ENCODE measurements at regions not wholly inside any gene's neighbourhood (a gene's known extent, or its start where the extent isn't known, plus 50 kb on each side); places are given as distances from the start of the nearest gene placed in this dataset.

DNA sequence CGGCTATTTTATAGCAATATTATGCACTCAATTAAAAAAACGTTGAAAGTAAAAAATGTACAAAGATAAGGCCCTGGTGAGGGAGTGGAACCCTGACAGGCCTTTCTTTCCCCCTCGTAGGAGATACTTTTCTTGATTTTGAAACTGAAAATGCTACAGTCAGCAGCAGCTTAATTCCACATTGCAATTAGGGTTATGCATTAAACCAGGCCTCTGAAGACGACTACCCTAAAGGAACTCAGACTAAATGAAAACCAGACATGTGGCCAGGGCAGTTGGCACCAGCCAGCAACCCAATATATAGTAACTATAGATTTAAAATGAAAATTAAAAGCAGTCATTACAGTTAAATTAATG is 463.2 kb upstream of the MAF start:
- WGBS, 2 donors = 29 to 47% methylated on average over 4 of the region's 4 CpGs
- ATAC-seq (no peak), DNase-seq (no peak)
- H3K9me3 ChIP-seq = no peaks in the 10 kb centered on the region
- TF ChIP-seq POLR2A (IDR thresholded peaks at IDR 0.05) = no peak
- TF ChIP-seq, protein P1, sequence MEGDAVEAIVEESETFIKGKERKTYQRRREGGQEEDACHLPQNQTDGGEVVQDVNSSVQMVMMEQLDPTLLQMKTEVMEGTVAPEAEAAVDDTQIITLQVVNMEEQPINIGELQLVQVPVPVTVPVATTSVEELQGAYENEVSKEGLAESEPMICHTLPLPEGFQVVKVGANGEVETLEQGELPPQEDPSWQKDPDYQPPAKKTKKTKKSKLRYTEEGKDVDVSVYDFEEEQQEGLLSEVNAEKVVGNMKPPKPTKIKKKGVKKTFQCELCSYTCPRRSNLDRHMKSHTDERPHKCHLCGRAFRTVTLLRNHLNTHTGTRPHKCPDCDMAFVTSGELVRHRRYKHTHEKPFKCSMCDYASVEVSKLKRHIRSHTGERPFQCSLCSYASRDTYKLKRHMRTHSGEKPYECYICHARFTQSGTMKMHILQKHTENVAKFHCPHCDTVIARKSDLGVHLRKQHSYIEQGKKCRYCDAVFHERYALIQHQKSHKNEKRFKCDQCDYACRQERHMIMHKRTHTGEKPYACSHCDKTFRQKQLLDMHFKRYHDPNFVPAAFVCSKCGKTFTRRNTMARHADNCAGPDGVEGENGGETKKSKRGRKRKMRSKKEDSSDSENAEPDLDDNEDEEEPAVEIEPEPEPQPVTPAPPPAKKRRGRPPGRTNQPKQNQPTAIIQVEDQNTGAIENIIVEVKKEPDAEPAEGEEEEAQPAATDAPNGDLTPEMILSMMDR (IDR thresholded peaks at IDR 0.05) = no peak
- intact Hi-C loops (cut with DNase I) = no loop called here
- no peaks in the 10 kb centered on the region for H3K4me1 ChIP-seq
- no peaks in the 10 kb centered on the region for H3K36me3 ChIP-seq (replicated peaks in 1 of 2; ENCODE audit: insufficient read depth in 1 of 2, low read depth in 2 of 2)
- no peak overlapping the region for H3K4me3 ChIP-seq
- no peak overlapping the region for H3K27ac ChIP-seq
- H3K27me3 ChIP-seq = no peaks in the 10 kb centered on the region

DNA sequence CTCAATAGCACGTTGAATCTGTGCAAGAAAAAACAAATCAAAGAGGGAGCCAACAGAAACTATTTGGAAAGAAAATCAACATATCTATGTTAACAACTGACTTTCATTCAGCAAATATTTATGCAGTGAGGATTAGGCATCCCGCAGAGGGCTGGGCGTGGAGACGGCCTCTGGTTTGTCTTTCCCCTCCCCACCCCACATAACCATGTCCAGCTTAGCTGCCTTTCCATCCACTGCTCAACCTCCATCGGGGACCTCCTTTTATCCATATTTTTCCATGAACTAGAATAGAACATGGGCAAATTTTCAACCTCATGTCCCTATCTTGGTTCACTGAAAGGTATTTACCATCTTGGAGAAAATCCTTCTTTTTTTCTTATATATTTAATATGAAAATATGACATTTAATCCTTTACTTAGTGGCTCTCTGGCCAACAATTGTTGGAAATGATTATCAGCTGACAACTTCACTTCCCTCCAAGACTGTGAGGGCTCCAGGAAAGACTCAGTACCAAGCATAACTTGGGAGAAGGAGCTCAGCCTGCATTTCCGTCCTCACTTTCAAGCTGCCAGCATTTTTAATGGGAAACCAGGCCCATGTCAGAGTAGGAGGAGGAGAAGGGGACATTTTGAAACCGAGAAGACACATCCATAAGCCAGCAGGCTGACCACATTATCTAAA is 462.6 kb upstream of the MAF start:
- ATAC-seq = no peak
- 56 to 59% methylated on average over 7 of the region's 7 CpGs for WGBS, 2 donors
- no peak for TF ChIP-seq POLR2A (IDR thresholded peaks at IDR 0.05)
- TF ChIP-seq, protein P1 (IDR thresholded peaks at IDR 0.05) = no peak
- H3K36me3 ChIP-seq (replicated peaks in 1 of 2; ENCODE audit: insufficient read depth in 1 of 2, low read depth in 2 of 2) = no peaks in the 10 kb centered on the region
- no peaks in the 10 kb centered on the region for H3K27me3 ChIP-seq
- H3K4me3 ChIP-seq = no peak overlapping the region
- no peaks in the 10 kb centered on the region for H3K9me3 ChIP-seq
- H3K27ac ChIP-seq = no peak overlapping the region
- intact Hi-C loops (cut with DNase I) = no loop called here
- no peaks in the 10 kb centered on the region for H3K4me1 ChIP-seq
- no peak for DNase-seq

DNA sequence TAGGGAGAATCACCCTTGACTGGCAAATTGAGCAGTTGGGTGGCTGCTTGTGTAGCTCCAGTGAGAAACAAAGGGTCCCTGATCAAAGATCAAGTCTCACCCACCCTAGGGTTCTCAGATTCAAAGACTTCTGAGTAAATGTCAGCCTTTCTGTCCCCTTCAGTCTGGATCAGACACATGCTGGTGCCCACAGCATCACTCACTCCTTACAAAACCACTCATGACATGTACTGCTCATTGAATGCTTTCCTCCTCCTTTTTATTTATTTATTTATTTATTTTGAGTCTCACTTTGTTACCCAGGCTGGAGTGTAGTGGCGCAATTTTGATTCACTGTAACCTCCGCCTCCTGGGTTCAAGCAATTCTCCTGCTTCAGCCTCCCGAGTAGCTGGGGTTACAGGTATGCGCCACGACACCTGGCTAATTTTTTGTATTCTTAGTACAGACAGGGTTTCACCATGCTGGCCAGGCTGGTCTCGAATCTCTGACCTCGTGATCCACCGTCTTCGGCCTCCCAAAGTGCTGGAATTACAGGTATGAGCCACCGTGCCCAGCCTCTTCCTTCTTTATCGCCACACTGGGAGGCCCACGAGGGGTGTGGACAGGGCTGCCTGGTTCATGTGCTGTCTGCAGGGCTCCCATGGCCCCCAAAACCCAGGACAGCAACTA is 462.0 kb upstream of the MAF start:
- TF ChIP-seq POLR2A (IDR thresholded peaks at IDR 0.05) = no peak
- TF ChIP-seq, protein P1 (IDR thresholded peaks at IDR 0.05) = no peak
- H3K27ac ChIP-seq = no peak overlapping the region
- no peaks in the 10 kb centered on the region for H3K36me3 ChIP-seq (replicated peaks in 1 of 2; ENCODE audit: insufficient read depth in 1 of 2, low read depth in 2 of 2)
- ATAC-seq = no peak
- no peak overlapping the region for H3K4me3 ChIP-seq
- 81 to 86% methylated on average over 12 of the region's 12 CpGs for WGBS, 2 donors
- H3K4me1 ChIP-seq = no peaks in the 10 kb centered on the region
- intact Hi-C loops (cut with DNase I) = no loop called here
- DNase-seq = no peak
- H3K9me3 ChIP-seq = no peaks in the 10 kb centered on the region
- H3K27me3 ChIP-seq = no peaks in the 10 kb centered on the region

DNA sequence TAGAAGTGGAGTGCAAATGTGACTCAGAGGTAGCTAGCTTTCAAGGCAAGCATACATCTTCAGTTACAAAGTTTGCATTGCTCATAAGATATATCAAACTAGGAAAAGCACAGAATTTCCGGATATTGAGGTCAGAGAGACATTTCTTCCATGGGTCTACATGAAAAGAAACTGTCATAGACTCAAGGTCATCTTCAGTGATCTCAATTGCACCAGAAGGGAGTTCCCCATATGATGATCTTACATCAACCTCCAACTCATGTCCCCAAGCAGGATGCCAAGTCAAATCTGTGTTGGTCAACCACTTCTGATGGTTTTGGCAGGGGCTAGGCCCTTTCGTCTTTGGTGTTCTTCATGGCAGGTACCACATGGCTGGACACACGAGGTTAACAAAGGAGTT is 459.9 kb upstream of the MAF start:
- Histone ChIP-seq H3K27ac (no peak overlapping the region), H3K36me3 (replicated peaks in 1 of 2; ENCODE audit: insufficient read depth in 1 of 2, low read depth in 2 of 2) (no peaks in the 10 kb centered on the region), H3K4me1 (no peaks in the 10 kb centered on the region), H3K9me3 (no peaks in the 10 kb centered on the region), H3K27me3 (no peaks in the 10 kb centered on the region), H3K4me3 (no peak overlapping the region)
- DNase-seq = no peak
- ATAC-seq = no peak
- WGBS, 2 donors = 80 to 85% methylated on average over 3 of the region's 3 CpGs
- TF ChIP-seq POLR2A (IDR thresholded peaks at IDR 0.05) = no peak
- TF ChIP-seq, protein P1 (IDR thresholded peaks at IDR 0.05) = no peak
- intact Hi-C loops (cut with DNase I) = no loop called here

DNA sequence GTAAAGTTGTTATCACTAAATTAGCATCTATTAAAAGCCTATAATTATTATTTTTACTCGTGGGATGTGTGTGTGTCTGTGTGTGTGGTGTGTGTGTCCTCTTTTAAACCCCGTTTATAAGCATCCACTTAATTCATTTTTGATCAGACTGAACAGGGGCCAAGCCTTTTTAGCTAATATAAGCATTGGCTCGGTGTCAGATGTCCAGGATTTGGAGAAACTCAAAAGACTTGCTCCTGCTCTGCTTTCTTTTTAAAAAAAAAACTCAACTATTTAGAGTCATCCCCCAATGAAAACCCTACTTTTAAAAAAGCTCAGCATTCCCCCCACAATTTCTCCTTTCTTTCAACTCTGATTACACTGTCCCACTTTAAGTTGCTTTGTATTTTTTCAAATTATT is 459.3 kb upstream of the MAF start:
- Histone ChIP-seq H3K27ac (no peak overlapping the region), H3K4me3 (no peak overlapping the region), H3K9me3 (no peaks in the 10 kb centered on the region), H3K4me1 (no peaks in the 10 kb centered on the region), H3K27me3 (no peaks in the 10 kb centered on the region), H3K36me3 (replicated peaks in 1 of 2; ENCODE audit: insufficient read depth in 1 of 2, low read depth in 2 of 2) (no peaks in the 10 kb centered on the region)
- 56 to 63% methylated on average over 3 of the region's 3 CpGs for WGBS, 2 donors
- ATAC-seq = no peak
- no peak for DNase-seq
- intact Hi-C loops (cut with DNase I) = no loop called here
- TF ChIP-seq, protein P1 (IDR thresholded peaks at IDR 0.05) = no peak
- no peak for TF ChIP-seq POLR2A (IDR thresholded peaks at IDR 0.05)
